ENCODE measurements at regions not wholly inside any gene's neighbourhood (a gene's known extent, or its start where the extent isn't known, plus 50 kb on each side); places are given as distances from the start of the nearest gene placed in this dataset.

- Histone ChIP-seq H4K8ac (ENCODE audit: low read depth, low read length) (no peak overlapping the region), H2AK5ac (ENCODE audit: low read length) (no peak overlapping the region), H3K56ac (ENCODE audit: low read length) (no peak overlapping the region), H3K36me3 (ENCODE audit: control insufficient read depth, insufficient read depth, low read length) (no peaks in the 10 kb centered on the region), H3K9ac (ENCODE audit: low read length) (no peak overlapping the region), H2BK5ac (ENCODE audit: low read length) (no peak overlapping the region), H3K23ac (ENCODE audit: low read length) (no peak overlapping the region), H3K27me3 (ENCODE audit: insufficient read depth, low read length, poor library complexity) (no peaks in the 10 kb centered on the region), H3K4ac (ENCODE audit: low read depth, low read length) (no peak overlapping the region), H2BK120ac (ENCODE audit: low read depth, low read length) (no peak overlapping the region), H3K27ac (ENCODE audit: low read depth, low read length) (no peak overlapping the region), H3K4me3 (ENCODE audit: low read length) (no peak overlapping the region), H3K79me2 (ENCODE audit: control insufficient read depth, insufficient read depth, low read length) (no peaks in the 10 kb centered on the region), H3K4me1 (ENCODE audit: control insufficient read depth, low read depth, low read length) (no peaks in the 10 kb centered on the region), H2BK15ac (replicated peaks; ENCODE audit: low read depth) (no peak overlapping the region), H3K18ac (ENCODE audit: low read length) (no peak overlapping the region), H3K79me1 (ENCODE audit: low read length) (no peaks in the 10 kb centered on the region), H3K4me2 (ENCODE audit: low read length) (no peak overlapping the region), H4K5ac (ENCODE audit: low read length) (no peak overlapping the region)
- WGBS (ENCODE audit: extremely low coverage, insufficient coverage, low lambda C conversion rate) = no CpG with 5 or more reads among the region's 4 CpGs
- DNase-seq = no peak
Measured at GRCh38 chr2:59047373-59047995, 806.4 kb upstream of the FANCL start.

- Histone ChIP-seq H2BK15ac (replicated peaks; ENCODE audit: low read depth) (no peak overlapping the region), H2BK5ac (ENCODE audit: low read length) (no peak overlapping the region), H3K18ac (ENCODE audit: low read length) (no peak overlapping the region), H3K79me2 (ENCODE audit: control insufficient read depth, insufficient read depth, low read length) (no peaks in the 10 kb centered on the region), H3K36me3 (ENCODE audit: control insufficient read depth, insufficient read depth, low read length) (no peaks in the 10 kb centered on the region), H4K8ac (ENCODE audit: low read depth, low read length) (no peak overlapping the region), H3K4me1 (ENCODE audit: control insufficient read depth, low read depth, low read length) (no peaks in the 10 kb centered on the region), H2AK5ac (ENCODE audit: low read length) (no peak overlapping the region), H3K4me3 (ENCODE audit: low read length) (no peak overlapping the region), H2BK120ac (ENCODE audit: low read depth, low read length) (no peak overlapping the region), H3K9ac (ENCODE audit: low read length) (no peak overlapping the region), H3K56ac (ENCODE audit: low read length) (no peak overlapping the region), H3K79me1 (ENCODE audit: low read length) (no peaks in the 10 kb centered on the region), H3K27ac (ENCODE audit: low read depth, low read length) (no peak overlapping the region), H3K4me2 (ENCODE audit: low read length) (no peak overlapping the region), H3K23ac (ENCODE audit: low read length) (no peak overlapping the region), H3K27me3 (ENCODE audit: insufficient read depth, low read length, poor library complexity) (no peaks in the 10 kb centered on the region), H4K5ac (ENCODE audit: low read length) (no peak overlapping the region), H3K4ac (ENCODE audit: low read depth, low read length) (no peak overlapping the region)
- DNase-seq = no peak
- no CpG with 5 or more reads among the region's 17 CpGs for WGBS (ENCODE audit: extremely low coverage, insufficient coverage, low lambda C conversion rate)
Measured at GRCh38 chr2:59046401-59047372, 805.6 kb upstream of the FANCL start.

GRCh38 chr2:59044736-59045135 is 803.6 kb upstream of the FANCL start:
- Histone ChIP-seq H2BK5ac (ENCODE audit: low read length) (no peak overlapping the region), H4K8ac (ENCODE audit: low read depth, low read length) (no peak overlapping the region), H3K4me2 (ENCODE audit: low read length) (no peak overlapping the region), H3K27me3 (ENCODE audit: insufficient read depth, low read length, poor library complexity) (no peaks in the 10 kb centered on the region), H3K36me3 (ENCODE audit: control insufficient read depth, insufficient read depth, low read length) (no peaks in the 10 kb centered on the region), H3K56ac (ENCODE audit: low read length) (no peak overlapping the region), H3K4ac (ENCODE audit: low read depth, low read length) (no peak overlapping the region), H3K79me2 (ENCODE audit: control insufficient read depth, insufficient read depth, low read length) (no peaks in the 10 kb centered on the region), H2BK15ac (replicated peaks; ENCODE audit: low read depth) (no peak overlapping the region), H3K23ac (ENCODE audit: low read length) (no peak overlapping the region), H3K79me1 (ENCODE audit: low read length) (no peaks in the 10 kb centered on the region), H3K27ac (ENCODE audit: low read depth, low read length) (no peak overlapping the region), H4K5ac (ENCODE audit: low read length) (no peak overlapping the region), H2AK5ac (ENCODE audit: low read length) (no peak overlapping the region), H2BK120ac (ENCODE audit: low read depth, low read length) (no peak overlapping the region), H3K4me1 (ENCODE audit: control insufficient read depth, low read depth, low read length) (no peaks in the 10 kb centered on the region), H3K18ac (ENCODE audit: low read length) (no peak overlapping the region), H3K9ac (ENCODE audit: low read length) (no peak overlapping the region), H3K4me3 (ENCODE audit: low read length) (no peak overlapping the region)
- WGBS (ENCODE audit: extremely low coverage, insufficient coverage, low lambda C conversion rate) = no CpG with 5 or more reads among the region's 1 CpG
- no peak for DNase-seq

GRCh38 chr2:59041139-59041538 is 800.0 kb upstream of the FANCL start:
- Histone ChIP-seq H3K79me2 (ENCODE audit: control insufficient read depth, insufficient read depth, low read length) (no peaks in the 10 kb centered on the region), H2BK5ac (ENCODE audit: low read length) (no peak overlapping the region), H3K36me3 (ENCODE audit: control insufficient read depth, insufficient read depth, low read length) (no peaks in the 10 kb centered on the region), H3K4me1 (ENCODE audit: control insufficient read depth, low read depth, low read length) (no peaks in the 10 kb centered on the region), H3K56ac (ENCODE audit: low read length) (no peak overlapping the region), H3K27ac (ENCODE audit: low read depth, low read length) (no peak overlapping the region), H3K79me1 (ENCODE audit: low read length) (no peaks in the 10 kb centered on the region), H3K18ac (ENCODE audit: low read length) (no peak overlapping the region), H3K4me2 (ENCODE audit: low read length) (no peak overlapping the region), H3K23ac (ENCODE audit: low read length) (no peak overlapping the region), H4K8ac (ENCODE audit: low read depth, low read length) (no peak overlapping the region), H3K4me3 (ENCODE audit: low read length) (no peak overlapping the region), H2BK120ac (ENCODE audit: low read depth, low read length) (no peak overlapping the region), H3K9ac (ENCODE audit: low read length) (no peak overlapping the region), H4K5ac (ENCODE audit: low read length) (no peak overlapping the region), H3K27me3 (ENCODE audit: insufficient read depth, low read length, poor library complexity) (no peaks in the 10 kb centered on the region), H2AK5ac (ENCODE audit: low read length) (no peak overlapping the region), H3K4ac (ENCODE audit: low read depth, low read length) (no peak overlapping the region), H2BK15ac (replicated peaks; ENCODE audit: low read depth) (no peak overlapping the region)
- no peak for DNase-seq
- WGBS (ENCODE audit: extremely low coverage, insufficient coverage, low lambda C conversion rate) = no CpG with 5 or more reads among the region's 4 CpGs

GRCh38 chr2:59034837-59035236 is 793.7 kb upstream of the FANCL start:
- Histone ChIP-seq H4K8ac (ENCODE audit: low read depth, low read length) (no peak overlapping the region), H2AK5ac (ENCODE audit: low read length) (no peak overlapping the region), H2BK120ac (ENCODE audit: low read depth, low read length) (no peak overlapping the region), H3K4me2 (ENCODE audit: low read length) (no peak overlapping the region), H3K9ac (ENCODE audit: low read length) (no peak overlapping the region), H3K79me1 (ENCODE audit: low read length) (no peaks in the 10 kb centered on the region), H3K23ac (ENCODE audit: low read length) (no peak overlapping the region), H3K27ac (ENCODE audit: low read depth, low read length) (no peak overlapping the region), H4K5ac (ENCODE audit: low read length) (no peak overlapping the region), H3K4me3 (ENCODE audit: low read length) (no peak overlapping the region), H3K36me3 (ENCODE audit: control insufficient read depth, insufficient read depth, low read length) (no peaks in the 10 kb centered on the region), H3K56ac (ENCODE audit: low read length) (no peak overlapping the region), H2BK15ac (replicated peaks; ENCODE audit: low read depth) (no peak overlapping the region), H3K18ac (ENCODE audit: low read length) (no peak overlapping the region), H2BK5ac (ENCODE audit: low read length) (no peak overlapping the region), H3K79me2 (ENCODE audit: control insufficient read depth, insufficient read depth, low read length) (no peaks in the 10 kb centered on the region), H3K4me1 (ENCODE audit: control insufficient read depth, low read depth, low read length) (no peaks in the 10 kb centered on the region), H3K4ac (ENCODE audit: low read depth, low read length) (no peak overlapping the region), H3K27me3 (ENCODE audit: insufficient read depth, low read length, poor library complexity) (no peaks in the 10 kb centered on the region)
- peak; percentile 10 for DNase-seq
- WGBS (ENCODE audit: extremely low coverage, insufficient coverage, low lambda C conversion rate) = no CpG with 5 or more reads among the region's 1 CpG

Data from mesendoderm (in vitro differentiated cells).